ENCODE measurements at regions not wholly inside any gene's neighbourhood (a gene's known extent, or its start where the extent isn't known, plus 50 kb on each side); places are given as distances from the start of the nearest gene placed in this dataset.

DNA sequence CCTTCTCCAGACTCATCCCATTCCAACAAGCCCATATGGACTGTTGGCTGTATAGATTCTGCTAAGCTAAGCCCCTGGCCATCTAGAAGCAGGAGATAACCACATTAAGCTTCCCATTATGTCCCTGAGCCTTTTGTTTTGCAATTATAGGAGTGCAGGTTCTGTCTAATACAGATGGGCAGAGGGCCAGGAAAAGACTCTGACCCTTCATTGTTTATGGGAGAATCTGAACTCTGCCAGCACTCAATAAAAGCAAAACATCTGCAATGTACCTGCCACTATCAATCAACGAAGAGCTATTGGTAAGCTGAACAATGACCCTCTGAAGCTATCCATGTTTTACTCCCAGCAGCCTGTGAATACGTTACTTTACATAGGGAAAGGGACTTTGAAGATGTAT lies 207.3 kb upstream of the CLNK start:
- ChIA-PET CTCF (ENCODE audit: partially characterized antibody) (interaction anchor here (0.7 to 5.5 kb wide), 8 partner anchors 9 to 538 kb away, joined by 3 to 18 read pairs (median 4); no protein-coding TSS in a partner anchor), POLR2A (ENCODE audit: partially characterized antibody) (interaction anchor here (0.7 kb wide), 1 partner anchor 244 kb away, joined by 3 read pairs; no protein-coding TSS in a partner anchor)
- Histone ChIP-seq H2BK120ac (replicated peaks; ENCODE audit: low read depth, low read length) (no peak overlapping the region), H3K27me3 (replicated peaks in 1 of 4; ENCODE audit: control insufficient read depth in 3 of 4, extremely low read depth in 1 of 4, insufficient read depth in 3 of 4, low read length in 3 of 4) (no peaks in the 10 kb centered on the region), H3K4me3 (ENCODE audit: extremely low read depth in 1 of 4, insufficient read depth in 2 of 4, low read depth in 3 of 4, low read length in 4 of 4) (no peak overlapping the region), H2BK5ac (ENCODE audit: low read depth, low read length) (no peak overlapping the region), H4K20me1 (replicated peaks in 1 of 2; ENCODE audit: control insufficient read depth in 1 of 2, insufficient read depth in 2 of 2, low read length in 2 of 2) (no peaks in the 10 kb centered on the region), H2BK12ac (ENCODE audit: low read depth, low read length) (no peak overlapping the region), H3K36me3 (ENCODE audit: control insufficient read depth in 2 of 4, insufficient read depth in 4 of 4, low read length in 3 of 4) (no peaks in the 10 kb centered on the region), H3K14ac (ENCODE audit: insufficient read length) (no peak overlapping the region), H3K4me2 (ENCODE audit: insufficient read depth in 1 of 2, low read depth in 2 of 2, low read length in 2 of 2) (no peak overlapping the region), H3K23me2 (ENCODE audit: low read depth, low read length) (no peaks in the 10 kb centered on the region), H2AFZ (ENCODE audit: low read length) (no peak overlapping the region), H3K9me3 (ENCODE audit: insufficient read depth in 2 of 2, low read depth in 1 of 2, low read length in 1 of 2) (no peaks in the 10 kb centered on the region), H3K79me2 (ENCODE audit: control insufficient read depth in 1 of 2, insufficient read depth in 2 of 2, low read length in 2 of 2) (no peaks in the 10 kb centered on the region), H3K27ac (ENCODE audit: low read depth, low read length) (no peak overlapping the region), H2BK15ac (ENCODE audit: low read length) (no peak overlapping the region), H3K4me1 (replicated peaks in 1 of 4; ENCODE audit: control insufficient read depth in 3 of 4, insufficient read depth in 4 of 4, low read length in 3 of 4) (no peaks in the 10 kb centered on the region), H3K9ac (replicated peaks in 1 of 4; ENCODE audit: extremely low read depth in 1 of 4, low read depth in 3 of 4, low read length in 3 of 4) (no peak overlapping the region), H2BK20ac (ENCODE audit: low read length) (no peak overlapping the region), H3K56ac (replicated peaks; ENCODE audit: insufficient read length, low read depth, low read length) (no peak overlapping the region), H4K8ac (ENCODE audit: extremely low read depth, insufficient read depth, low read length) (no peak overlapping the region), H2AK5ac (ENCODE audit: low read depth, low read length) (no peak overlapping the region), H3K23ac (ENCODE audit: insufficient read length) (no peak overlapping the region), H3K4ac (replicated peaks; ENCODE audit: insufficient read length, low read depth, low read length) (no peak overlapping the region), H4K5ac (ENCODE audit: insufficient read length, low read depth, low read length) (no peak overlapping the region), H3K79me1 (ENCODE audit: low read depth, low read length) (0 out of 2 replicates have a peak, but pooled peaks cover 2% of the 10 kb centered on the region), H3K18ac (ENCODE audit: extremely low read depth, low read length) (no peak overlapping the region), H4K91ac (replicated peaks; ENCODE audit: insufficient read length, low read length) (no peak overlapping the region)
- WGBS, 2 experiments (ENCODE audit: extremely low coverage in 1 of 2, insufficient coverage in 1 of 2, insufficient read length in 1 of 2, insufficient replicate concordance in 2 of 2, low coverage in 1 of 2, low lambda C conversion rate in 2 of 2, missing lambda C conversion rate in 1 of 2): 50% methylated on average over 2 of the region's 2 CpGs; no CpG with 5 or more reads in 1 of the 2 experiments
- TF ChIP-seq SP2 (IDR thresholded peaks at IDR 0.05; ENCODE audit: low read length) (no peak), FOSL1 (IDR thresholded peaks at IDR 0.05; ENCODE audit: insufficient read depth, low read depth, low read length) (no peak), SP1 (IDR thresholded peaks at IDR 0.05; ENCODE audit: low read depth, low read length) (no peak), CTBP2 (IDR thresholded peaks at IDR 0.05; ENCODE audit: borderline replicate concordance, insufficient read depth, insufficient read length, low read length) (no peak)
- TF ChIP-seq, protein P1, sequence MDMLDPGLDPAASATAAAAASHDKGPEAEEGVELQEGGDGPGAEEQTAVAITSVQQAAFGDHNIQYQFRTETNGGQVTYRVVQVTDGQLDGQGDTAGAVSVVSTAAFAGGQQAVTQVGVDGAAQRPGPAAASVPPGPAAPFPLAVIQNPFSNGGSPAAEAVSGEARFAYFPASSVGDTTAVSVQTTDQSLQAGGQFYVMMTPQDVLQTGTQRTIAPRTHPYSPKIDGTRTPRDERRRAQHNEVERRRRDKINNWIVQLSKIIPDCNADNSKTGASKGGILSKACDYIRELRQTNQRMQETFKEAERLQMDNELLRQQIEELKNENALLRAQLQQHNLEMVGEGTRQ (IDR thresholded peaks at IDR 0.05; ENCODE audit: low read length): no peak
- no peak for DNase-seq (ENCODE audit: low read depth in 1 of 2, low spot score in 2 of 2)
- FAIRE-seq: no peak

Measured in H1 (cell line).